C4-2B (cell line): ENCODE measurements at regions not wholly inside any gene's neighbourhood (a gene's known extent, or its start where the extent isn't known, plus 50 kb on each side); places are given as distances from the start of the nearest gene placed in this dataset.

Experiments
- CTCF ChIP-seq: fragments of 450-650 bp; conservative IDR thresholded peaks from 2 replicates; pipeline ENCODE4 v1.5.1; 2017; ENCODE audit warnings: mild to moderate bottlenecking
- ZFX ChIP-seq: fragments of 450-650 bp; IDR thresholded peaks from 2 replicates; pipeline ENCODE4 v1.6.1; 2017

GRCh38 chr22:48567213-48567975 lies 1260.3 kb downstream of the BRD1 start:
- no peak for TF ChIP-seq CTCF
- TF ChIP-seq ZFX, result no peak
